ENCODE measurements at regions not wholly inside any gene's neighbourhood (a gene's known extent, or its start where the extent isn't known, plus 50 kb on each side); places are given as distances from the start of the nearest gene placed in this dataset.

DNA sequence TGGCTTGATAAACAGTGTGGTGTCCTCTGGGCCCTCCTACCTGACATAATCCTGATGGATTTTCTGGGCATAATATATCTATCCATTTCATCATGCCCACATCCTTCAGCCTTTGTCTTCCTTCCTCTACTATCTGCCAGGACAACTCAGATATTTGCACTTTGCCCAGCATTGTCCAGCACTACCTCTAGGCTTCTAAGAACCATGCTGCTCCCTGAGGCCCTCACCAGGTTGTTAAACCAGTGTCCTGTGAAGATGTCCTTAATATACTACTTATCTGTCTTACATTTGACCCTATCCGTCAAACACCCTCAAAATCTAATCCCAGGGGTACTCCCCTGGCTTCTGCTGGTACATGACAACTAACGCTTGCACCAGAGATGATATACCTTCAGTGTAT, 58.2 kb upstream of the MAML3 start:
- DNase-seq (ENCODE audit: low spot score): no peak

DNA sequence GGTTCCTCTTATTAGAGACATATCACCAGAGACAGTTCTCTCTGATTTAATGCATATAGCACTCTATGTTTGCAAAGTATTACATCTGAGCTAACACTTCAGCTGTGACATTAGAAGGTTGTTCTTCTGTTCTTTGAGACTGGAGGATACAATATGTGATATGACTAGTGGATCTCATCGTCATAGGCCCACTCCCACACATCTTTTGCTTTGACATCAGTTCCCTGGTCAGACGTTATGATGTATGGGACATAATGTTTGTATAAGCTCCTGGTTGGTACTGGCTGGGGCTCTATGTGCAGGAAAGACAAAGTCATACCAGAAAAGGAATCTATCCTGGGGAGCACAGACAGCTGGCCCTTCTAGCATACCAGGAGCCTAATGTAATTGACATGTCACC, 57.7 kb upstream of the MAML3 start:
- no peak for DNase-seq (ENCODE audit: low spot score)

DNA sequence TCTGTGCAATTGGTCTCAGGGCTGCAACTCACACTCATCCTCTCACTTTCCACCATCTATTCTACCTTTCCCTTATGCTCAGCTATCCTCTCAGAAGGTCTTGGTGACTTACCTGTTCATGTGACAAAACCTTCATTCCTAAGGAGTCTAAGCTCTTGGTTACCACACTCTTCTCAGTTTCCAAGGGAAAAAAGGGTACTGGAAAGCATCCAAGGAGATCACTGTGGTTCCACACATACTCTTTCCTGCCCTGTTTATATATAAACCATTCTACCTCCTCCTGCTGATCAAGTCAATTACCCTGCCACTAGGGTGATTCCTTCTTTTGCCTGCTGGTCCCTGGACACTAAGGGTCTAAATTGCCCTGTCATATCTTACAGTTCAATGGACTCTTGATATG, 57.2 kb upstream of the MAML3 start:
- no peak for DNase-seq (ENCODE audit: low spot score)

DNA sequence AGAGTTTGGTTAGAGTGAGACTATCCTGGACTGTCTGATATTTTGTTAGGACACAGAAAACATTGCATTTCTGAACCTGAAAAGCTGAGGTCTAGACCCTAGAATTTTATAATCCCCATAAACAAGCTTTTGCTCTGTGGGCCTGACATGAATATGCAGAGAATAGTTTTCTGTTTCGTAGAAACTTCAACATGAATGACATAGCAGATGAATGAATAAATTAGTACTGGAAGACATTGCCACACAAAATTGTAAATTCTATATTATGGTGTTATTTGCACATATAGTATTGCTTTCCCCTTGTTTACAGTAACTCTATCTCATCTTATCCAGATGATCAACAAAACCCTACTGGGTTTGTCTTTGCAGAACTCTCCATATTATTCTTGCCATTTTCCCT, 54.9 kb upstream of the MAML3 start:
- no peak for DNase-seq (ENCODE audit: low spot score)
